ENCODE measurements at regions not wholly inside any gene's neighbourhood (a gene's known extent, or its start where the extent isn't known, plus 50 kb on each side); places are given as distances from the start of the nearest gene placed in this dataset.
A peak's percentile ranks its signal among the peaks of the same experiment; 100 is the strongest.

GRCh38 chr2:122447237-122447636, 691.8 kb downstream of the TSN start:
- DNase-seq: no peak

GRCh38 chr2:122451040-122451439, 695.6 kb downstream of the TSN start:
- DNase-seq: peak; percentile 39

- DNase-seq: no peak
These were observed 696.2 kb downstream of the TSN start for GRCh38 chr2:122451697-122452096.

GRCh38 chr2:122469147-122469546, 713.7 kb downstream of the TSN start:
- DNase-seq: no peak

GRCh38 chr2:122471753-122472152, 716.3 kb downstream of the TSN start:
- no peak for DNase-seq

GRCh38 chr2:122478117-122478516, 722.7 kb downstream of the TSN start:
- DNase-seq: no peak

GRCh38 chr2:122478771-122479170, 723.3 kb downstream of the TSN start:
- no peak for DNase-seq

- DNase-seq: no peak
These were observed 725.2 kb downstream of the TSN start for GRCh38 chr2:122480501-122481243.

GRCh38 chr2:122481244-122481622, 725.8 kb downstream of the TSN start:
- DNase-seq: no peak

GRCh38 chr2:122481717-122482116, 726.3 kb downstream of the TSN start:
- no peak for DNase-seq

- no peak for DNase-seq
These were observed 730.6 kb downstream of the TSN start for GRCh38 chr2:122486086-122486485.

- no peak for DNase-seq
These were observed 731.4 kb downstream of the TSN start for GRCh38 chr2:122486705-122487415.

- DNase-seq: peak; percentile 8
These were observed 735.6 kb downstream of the TSN start for GRCh38 chr2:122491011-122491410.

- no peak for DNase-seq
These were observed 745.1 kb downstream of the TSN start for GRCh38 chr2:122500316-122501105.

- DNase-seq: no peak
These were observed 751.2 kb downstream of the TSN start for GRCh38 chr2:122506620-122507019.

GRCh38 chr2:122507261-122507660, 751.8 kb downstream of the TSN start:
- DNase-seq: no peak

- DNase-seq: no peak
These were observed 756.6 kb downstream of the TSN start for GRCh38 chr2:122512091-122512490.

GRCh38 chr2:122514451-122514996, 759.1 kb downstream of the TSN start:
- DNase-seq: no peak

GRCh38 chr2:122515731-122516290, 760.4 kb downstream of the TSN start:
- no peak for DNase-seq

GRCh38 chr2:122516775-122517174, 761.3 kb downstream of the TSN start:
- no peak for DNase-seq

- no peak for DNase-seq
These were observed 763.9 kb downstream of the TSN start for GRCh38 chr2:122519366-122519765.

- no peak for DNase-seq
These were observed 764.6 kb downstream of the TSN start for GRCh38 chr2:122519821-122520611.

Data from GDM1 (cell line).